Muscle of arm (tissue), 1 donor: ENCODE measurements at regions not wholly inside any gene's neighbourhood (a gene's known extent, or its start where the extent isn't known, plus 50 kb on each side); places are given as distances from the start of the nearest gene placed in this dataset.
A peak's percentile ranks its signal among the peaks of the same experiment; 100 is the strongest.
"Not testable (repeated sequence)": the region's sequence is repeated elsewhere in the genome, so short reads cannot be mapped to it uniquely, and the experiment has no call there.

Experiments used
- DNase-seq: peaks from one replicate; pipeline ENCODE4 v3.0.0-alpha.2; 2013

- no peak for DNase-seq
These were observed 61.2 kb downstream of the VIP start for GRCh38 chr6:152811785-152812184.

- no peak for DNase-seq
These were observed 64.8 kb downstream of the VIP start for GRCh38 chr6:152815230-152815872.

- no peak for DNase-seq
These were observed 65.5 kb downstream of the VIP start for GRCh38 chr6:152816055-152816454.

- DNase-seq = no peak
These were observed 70.9 kb downstream of the VIP start for GRCh38 chr6:152821525-152821924.

GRCh38 chr6:152824666-152825065 is 74.1 kb downstream of the VIP start:
- no peak for DNase-seq

GRCh38 chr6:152828431-152828830 is 77.8 kb downstream of the VIP start:
- DNase-seq = no peak

- not testable (repeated sequence) for DNase-seq
These were observed 83.8 kb downstream of the VIP start for GRCh38 chr6:152834366-152834765.

- DNase-seq = no peak
These were observed 85.9 kb downstream of the VIP start for GRCh38 chr6:152836523-152836922.

GRCh38 chr6:152845421-152845820 is 94.8 kb downstream of the VIP start:
- no peak for DNase-seq

GRCh38 chr6:152846825-152847224 is 96.2 kb downstream of the VIP start:
- no peak for DNase-seq

GRCh38 chr6:152848919-152849318 is 98.3 kb downstream of the VIP start:
- no peak for DNase-seq

- no peak for DNase-seq
These were observed 103.6 kb downstream of the VIP start for GRCh38 chr6:152854086-152854795.

- no peak for DNase-seq
These were observed 107.5 kb downstream of the VIP start for GRCh38 chr6:152858141-152858540.

- no peak for DNase-seq
These were observed 108.6 kb downstream of the VIP start for GRCh38 chr6:152859225-152859624.

GRCh38 chr6:152863618-152864326 is 113.2 kb downstream of the VIP start:
- DNase-seq = peak; percentile 52

- no peak for DNase-seq
These were observed 108.6 kb downstream of the FBXO5 start for GRCh38 chr6:152874267-152874666.

- DNase-seq = no peak
These were observed 107.8 kb downstream of the FBXO5 start for GRCh38 chr6:152874846-152875568.

GRCh38 chr6:152879681-152880080 is 103.2 kb downstream of the FBXO5 start:
- DNase-seq = no peak

- peak; percentile 1 for DNase-seq
These were observed 89.7 kb downstream of the FBXO5 start for GRCh38 chr6:152893187-152893586.

- no peak for DNase-seq
These were observed 85.9 kb downstream of the FBXO5 start for GRCh38 chr6:152896923-152897322.

- DNase-seq = peak; percentile 4
These were observed 84.9 kb downstream of the FBXO5 start for GRCh38 chr6:152897807-152898399.

GRCh38 chr6:152904678-152905077 is 78.2 kb downstream of the FBXO5 start:
- DNase-seq = no peak
